8988T (cell line): ENCODE measurements at regions not wholly inside any gene's neighbourhood (a gene's known extent, or its start where the extent isn't known, plus 50 kb on each side); places are given as distances from the start of the nearest gene placed in this dataset.

ENCODE experiments used
- DNase-seq: peaks from one replicate; pipeline ENCODE4 v3.0.0; 2011

DNA sequence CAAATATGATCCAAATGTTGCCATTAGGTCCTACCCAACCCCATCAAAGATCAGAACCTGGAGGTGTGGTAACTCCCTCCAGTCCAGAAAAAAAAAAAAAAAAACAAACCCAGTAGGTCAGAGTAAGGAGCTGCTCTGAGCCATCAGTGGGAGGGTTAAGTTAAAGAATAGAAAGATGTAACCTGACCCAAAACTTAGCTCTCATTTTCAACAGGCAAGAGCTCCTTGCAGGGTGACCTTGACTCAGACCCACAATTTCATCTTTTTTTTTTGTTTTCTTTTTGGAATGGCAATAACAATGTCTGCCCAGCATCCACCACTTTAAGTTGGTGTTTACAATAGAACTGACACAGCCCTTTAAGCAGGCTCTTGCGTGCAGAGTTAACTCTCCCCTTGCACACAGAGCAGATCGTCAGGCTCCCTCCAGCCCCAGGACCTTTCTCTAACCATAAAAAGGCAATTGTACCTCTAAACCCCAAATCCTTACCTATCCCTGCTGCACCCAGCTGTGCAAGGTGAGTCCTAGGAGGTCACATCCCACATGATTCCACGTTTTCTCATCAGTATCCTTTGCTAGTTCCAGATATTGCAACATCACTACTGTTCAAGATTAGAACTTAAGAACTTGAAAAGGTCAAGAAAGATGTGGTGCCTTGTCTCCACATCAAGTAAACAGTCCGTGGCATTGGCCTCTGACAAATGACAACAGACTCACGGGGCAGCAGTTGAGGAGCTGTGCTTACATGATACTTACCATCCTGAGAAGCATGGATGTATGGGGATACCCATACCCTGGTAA is 178.6 kb upstream of the EEA1 start:
- no peak for DNase-seq

DNA sequence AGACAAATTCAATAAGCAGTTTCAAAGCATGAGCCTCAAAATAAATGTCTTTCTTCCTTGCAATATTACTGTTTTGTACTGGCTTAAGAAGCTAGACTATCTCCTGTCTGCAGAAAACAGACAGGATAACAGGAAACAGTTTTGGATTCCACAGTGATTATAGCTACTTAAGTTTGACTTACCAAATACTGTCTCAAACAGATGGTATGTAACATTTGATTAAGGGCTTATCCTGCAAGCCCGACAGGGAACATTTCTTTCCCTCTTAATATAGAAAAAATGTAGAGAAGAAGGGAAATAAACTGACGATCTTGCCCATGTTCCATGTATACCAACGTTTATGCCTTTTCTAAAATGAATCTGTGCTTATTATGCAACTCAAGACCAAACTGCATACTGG is 179.9 kb upstream of the EEA1 start:
- DNase-seq, result no peak

DNA sequence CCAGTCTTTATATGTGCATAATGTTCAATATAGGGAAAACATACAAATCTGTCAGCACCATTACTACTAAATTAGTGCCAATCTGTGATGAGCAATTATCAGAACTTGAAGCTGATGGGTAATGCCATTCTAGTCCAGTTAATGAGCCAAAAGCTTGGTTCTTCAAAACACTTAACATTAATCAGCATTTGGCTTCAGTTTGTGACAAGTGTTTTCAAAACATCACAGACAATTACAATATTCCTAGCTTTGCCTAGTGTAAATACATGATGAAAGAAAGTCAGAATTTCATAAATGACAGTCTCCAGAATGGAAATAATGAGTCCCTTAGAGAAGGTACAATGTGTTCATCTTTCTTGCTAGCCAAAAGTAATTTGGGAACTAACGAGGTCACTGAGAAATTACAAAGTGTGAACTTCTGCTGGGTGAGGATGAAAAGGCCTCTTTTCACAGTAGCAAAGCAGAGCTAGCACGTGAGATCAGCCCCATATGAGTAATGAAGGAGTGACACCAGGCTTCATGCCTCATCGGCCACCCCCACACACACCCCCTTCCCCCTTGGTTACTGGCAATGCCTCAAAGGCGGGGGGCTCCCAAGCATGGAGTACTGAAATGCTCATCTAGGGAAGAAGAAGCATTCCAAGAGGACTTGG is 180.6 kb upstream of the EEA1 start:
- DNase-seq, result no peak

DNA sequence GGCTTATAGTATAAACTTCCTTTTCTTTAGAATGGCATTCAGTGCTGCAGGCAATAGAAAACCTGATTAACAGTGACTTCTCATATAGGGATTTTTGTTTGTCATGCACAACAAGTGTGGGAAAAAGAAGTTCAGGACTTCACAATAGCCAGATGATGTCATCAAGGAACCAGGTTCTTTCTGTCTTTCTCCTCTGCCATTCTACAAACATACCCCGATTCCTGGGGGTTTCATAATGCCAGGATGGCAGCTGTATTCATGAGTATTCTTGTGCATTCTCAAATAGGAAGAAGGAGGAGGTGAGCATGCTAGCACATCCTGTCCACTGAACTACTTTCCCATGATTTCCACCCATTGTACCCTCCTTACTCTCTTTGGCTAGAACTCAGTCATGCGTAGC is 182.7 kb upstream of the EEA1 start:
- no peak for DNase-seq

DNA sequence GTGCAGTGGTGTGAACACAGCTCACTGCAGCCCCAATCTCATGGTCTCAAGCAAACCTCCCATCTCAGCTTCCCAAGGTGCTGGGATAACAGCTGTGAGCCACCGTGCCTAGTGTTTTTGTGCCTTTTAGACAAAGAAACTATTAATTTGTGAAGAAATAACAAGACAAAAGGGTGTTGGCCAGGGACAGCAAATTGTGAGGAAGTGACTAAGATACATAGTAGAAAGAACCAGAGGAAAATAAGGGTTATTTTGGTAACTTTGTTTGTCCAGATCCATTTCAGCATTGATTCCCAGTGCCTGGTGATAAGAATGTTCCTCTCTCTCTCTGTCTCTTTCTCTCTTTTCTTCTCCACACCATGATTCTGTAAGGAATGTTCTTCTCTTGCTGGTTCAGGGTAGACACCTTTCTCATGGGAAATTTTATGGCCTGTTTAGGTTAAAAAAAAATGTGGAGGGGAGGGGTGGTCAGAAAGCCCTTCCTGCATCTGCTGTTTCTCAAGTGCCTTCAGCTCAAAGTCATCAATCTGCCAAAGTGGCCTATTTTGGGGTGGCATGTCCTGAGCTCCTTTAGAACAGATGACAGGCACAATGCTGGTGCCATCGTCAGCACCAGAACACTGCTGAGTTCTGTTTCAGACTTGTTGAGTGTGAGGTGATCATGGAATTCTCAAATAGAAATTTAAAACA is 184.4 kb upstream of the EEA1 start:
- no peak for DNase-seq

DNA sequence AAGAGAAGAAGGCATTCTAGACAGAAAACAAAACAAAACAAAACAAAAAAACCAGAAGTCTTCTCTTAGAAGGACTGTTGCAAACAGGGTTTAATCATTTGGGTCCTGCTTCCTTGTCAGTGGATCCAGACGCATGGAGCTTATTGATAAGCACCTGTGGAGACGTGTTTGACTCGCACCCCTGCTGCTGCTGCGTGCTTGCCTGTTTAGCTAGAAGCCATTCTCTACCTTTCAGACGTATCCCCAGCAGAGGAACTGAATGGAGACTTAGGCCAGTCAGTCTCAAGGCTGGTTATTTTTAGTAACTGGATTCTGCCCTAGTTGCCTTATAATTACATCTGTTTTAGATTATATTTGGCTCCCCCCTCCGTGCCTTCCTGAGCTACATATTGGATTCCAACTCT is 186.1 kb upstream of the EEA1 start:
- no peak for DNase-seq

DNA sequence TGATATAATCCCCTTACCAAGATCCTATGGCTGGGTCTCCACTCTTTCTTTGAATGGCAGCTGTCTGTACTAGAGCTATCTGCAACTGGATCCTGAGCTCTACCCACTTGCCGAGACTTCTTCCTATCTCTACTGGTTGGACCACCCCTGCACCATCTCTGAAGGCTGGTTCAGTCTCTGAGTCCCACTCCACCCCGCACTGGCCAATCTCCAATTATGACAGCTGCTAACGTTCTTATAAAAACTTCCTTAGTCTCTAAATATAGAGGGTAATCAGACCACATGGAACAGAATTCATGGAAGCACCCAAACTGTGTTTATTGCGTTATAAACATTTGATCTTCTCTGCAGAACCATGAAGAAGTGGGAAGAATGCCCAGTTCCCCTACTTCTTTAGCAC is 186.6 kb upstream of the EEA1 start:
- no peak for DNase-seq

DNA sequence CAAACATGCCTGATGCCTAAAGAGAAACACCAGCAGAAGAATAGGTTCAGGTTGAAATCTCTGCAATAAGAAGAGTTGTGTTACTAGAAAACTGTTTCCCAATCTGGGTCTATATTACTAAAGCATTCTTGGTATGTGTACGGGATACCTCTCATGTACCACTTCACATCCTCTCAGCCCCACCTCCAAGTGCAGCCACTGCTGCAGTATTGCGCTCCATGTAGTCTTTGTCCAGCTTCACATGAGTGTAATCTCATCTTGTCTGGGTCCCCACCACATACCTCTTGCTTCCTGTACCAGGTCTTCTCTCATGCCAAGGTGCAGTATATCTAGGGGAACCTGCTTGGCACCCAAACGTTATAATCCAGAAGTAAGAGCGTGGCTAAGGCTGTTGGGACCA is 187.5 kb upstream of the EEA1 start:
- DNase-seq, result no peak

DNA sequence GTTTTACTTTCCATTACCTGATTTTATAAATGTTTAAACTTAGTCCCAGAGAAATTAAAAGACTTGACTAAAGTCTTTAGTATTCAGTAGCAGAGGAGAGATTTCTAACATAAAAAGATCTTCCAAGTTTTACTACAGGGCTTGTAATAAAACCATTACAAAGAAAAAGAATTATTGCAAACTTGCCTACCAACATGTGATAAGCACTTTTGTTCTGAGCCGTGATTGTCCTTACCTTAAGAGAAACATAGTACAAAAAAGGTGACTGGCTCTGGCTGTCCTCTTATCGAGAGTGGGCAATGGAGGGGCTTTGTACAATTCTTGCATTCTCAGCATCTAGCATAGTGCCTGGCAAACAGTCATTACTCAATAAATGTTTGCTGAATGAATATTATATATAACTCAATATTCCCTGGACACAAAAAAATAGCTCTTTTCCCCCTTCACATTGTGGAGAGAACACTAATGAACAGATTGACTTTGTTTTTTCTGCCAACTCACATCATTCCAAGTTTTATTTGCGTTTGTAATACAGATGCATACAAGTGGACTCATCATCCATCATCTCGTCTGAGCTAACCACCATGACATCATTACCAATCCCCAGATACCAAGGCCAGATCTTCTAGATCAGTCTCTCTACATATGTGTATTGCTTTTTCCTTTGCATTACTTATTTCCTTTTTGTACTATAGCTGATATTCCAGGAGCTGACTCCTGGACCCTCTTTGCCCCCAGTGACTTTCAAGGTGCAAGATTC is 192.8 kb upstream of the EEA1 start:
- DNase-seq, result no peak

DNA sequence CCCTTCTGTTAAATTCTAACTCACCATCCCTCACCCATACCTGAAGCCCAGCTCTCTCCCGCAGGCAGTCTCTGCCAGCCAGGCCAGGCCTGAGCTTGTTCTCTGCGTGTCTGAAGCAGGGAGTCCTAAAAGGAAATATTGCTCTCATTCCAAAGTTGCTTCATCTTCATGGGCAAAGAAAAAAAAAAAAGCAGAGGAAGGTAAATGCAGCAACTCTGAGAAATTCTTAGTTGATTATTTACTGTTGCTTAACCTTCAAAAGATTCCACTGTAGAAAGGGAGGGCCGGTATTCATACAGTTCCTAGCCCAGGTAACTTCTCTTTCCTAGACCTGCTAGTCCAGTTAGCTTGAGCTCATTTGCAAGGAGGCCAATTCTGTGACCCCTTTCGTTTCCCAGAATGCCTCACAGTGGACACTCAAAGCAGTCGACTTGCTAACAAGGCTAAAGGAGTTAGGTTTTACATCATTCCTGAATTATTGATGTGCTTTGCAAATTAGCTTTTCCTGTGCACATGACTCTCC is 193.5 kb upstream of the EEA1 start:
- DNase-seq, result no peak

DNA sequence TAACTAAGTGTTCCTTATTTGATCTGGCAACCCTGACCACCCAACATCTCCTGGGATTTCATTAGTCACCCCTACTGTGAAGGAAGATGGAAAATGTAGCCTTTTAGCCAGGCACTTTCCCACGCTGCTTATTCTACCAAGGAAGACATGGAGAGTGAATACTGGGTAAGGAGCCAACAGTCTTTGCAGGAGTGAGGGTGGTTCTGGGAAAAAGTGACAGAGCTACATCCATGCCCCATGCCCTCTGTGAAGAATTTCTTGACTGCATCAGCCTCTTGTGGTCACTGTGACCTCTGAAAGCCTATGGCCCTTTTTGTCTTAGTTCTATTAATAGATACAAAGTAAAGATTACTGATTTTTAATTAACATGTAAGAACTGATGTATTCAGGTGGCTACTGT is 196.0 kb upstream of the EEA1 start:
- no peak for DNase-seq

DNA sequence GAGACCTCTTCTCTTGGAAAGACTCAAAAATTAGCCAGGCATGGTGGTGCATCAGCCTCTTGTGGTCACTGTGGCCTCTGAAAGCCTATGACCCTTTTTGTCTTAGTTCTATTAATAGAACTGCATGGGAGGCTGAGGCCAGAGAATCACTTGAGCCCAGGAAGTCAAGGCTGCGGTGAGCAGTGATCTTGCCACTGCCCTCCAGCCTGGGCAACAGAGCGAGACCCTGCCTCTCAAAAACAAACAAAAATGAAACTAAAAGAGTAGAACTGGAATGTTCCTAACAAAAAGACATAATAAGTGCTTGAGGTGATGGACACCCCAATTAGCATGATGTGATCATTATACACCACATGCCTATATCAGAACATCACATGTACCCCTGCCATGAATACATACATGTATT is 197.0 kb upstream of the EEA1 start:
- DNase-seq, result no peak

DNA sequence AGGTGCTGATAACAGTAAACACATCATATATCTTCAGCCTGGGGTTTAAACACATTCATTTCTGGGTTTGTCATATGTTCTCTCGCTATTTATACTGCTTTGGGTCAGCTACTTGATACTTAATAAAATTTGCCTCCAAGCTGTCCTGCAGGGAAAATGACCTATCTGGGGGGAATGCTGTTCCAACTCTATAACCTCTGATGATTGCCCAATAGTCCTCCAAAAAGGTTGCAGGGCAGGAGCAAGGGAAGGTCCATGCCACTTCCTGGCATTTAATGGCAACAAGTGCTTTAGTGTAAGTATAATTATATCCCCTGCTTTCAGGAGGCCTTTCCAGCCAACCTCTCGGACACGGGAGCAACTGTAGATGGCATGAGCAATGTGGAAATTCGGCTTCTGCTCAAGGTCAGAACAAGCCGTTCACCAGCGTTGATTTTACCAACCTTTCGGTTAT is 198.0 kb upstream of the EEA1 start:
- DNase-seq, result no peak

DNA sequence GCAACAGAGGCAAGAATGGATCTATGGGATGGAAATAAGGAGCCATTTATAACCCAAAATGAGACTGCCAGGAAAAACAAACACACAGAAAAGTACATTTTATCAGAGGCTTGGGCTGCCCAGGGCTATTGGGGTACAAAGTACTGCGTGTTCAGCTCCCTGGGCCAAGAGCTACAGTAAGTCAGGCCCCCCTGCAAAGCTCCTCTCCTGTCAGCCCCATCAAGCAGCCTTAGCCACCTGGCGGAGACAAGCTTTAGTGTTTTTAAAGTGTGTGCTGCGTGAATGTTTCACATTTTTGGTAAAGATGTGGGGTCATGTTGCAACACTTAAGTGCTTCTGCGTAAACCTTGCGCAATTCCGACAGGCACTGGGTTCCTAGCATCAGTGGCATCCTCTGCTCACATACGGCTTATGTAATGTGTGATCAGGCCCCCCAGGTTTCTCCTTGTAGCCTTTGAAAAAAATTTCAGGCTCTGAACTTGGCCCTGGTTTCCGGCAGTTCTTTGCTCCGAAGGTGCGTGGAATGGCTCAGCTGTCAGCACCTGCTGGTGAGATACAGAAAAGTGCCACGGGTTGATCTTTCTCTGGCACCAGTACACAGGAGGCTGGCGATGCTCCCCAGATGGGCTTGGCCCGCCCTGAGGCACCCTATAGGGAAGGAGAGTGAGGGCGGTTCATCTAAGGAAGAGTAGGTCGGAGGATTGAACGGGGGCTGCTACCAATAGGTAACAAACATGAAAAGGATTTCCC is 198.7 kb upstream of the EEA1 start:
- no peak for DNase-seq

DNA sequence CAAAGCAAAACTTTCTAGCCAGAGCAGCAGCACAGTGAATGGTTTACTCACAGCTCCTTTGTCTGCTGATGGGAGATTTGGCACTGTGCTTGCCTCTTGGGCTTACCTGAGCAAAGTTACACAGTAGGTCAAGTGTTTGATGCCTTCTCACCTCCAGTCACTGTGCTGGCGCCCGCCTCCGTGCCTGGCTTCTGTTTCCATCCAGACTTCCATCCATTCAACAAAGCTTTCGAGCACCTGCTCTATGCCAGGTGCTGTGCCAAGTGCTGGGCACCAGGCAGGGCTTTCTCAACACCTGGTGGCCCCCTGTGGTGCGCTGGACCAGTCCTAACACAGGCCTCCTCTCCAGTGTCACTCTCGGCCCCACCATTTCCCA is 199.2 kb upstream of the EEA1 start:
- no peak for DNase-seq

DNA sequence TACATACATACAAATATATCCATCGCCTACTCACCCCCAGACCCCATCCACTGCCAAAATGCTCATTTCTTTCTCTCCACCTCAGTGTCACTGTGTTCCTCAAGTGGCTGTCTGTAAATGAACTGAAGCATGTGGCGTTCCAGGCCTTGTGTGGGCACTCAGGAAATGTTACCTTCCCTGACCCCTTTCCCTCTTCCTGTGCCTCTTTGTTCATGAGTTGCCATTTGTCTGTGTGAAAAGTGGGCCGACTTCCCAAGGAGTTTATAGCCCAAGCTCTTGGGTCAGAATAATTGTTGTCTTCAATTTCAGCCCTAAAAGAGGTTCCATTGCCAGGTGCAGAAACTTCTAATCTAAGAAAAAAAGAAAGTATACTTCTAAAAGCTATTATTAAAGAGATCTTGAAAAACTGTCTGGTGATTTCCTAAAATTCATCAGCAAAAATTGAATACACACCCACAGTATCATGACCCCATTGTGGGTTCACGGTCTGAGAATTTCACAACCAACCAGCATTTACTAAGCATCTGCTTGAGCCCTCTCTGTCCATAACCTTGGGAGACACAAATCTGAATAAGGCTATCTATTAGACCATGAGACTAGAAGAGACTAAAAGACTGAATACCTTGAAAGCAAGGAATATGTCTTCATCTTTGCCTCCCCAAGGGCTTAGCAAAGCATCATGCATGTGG is 201.4 kb upstream of the EEA1 start:
- DNase-seq, result no peak

DNA sequence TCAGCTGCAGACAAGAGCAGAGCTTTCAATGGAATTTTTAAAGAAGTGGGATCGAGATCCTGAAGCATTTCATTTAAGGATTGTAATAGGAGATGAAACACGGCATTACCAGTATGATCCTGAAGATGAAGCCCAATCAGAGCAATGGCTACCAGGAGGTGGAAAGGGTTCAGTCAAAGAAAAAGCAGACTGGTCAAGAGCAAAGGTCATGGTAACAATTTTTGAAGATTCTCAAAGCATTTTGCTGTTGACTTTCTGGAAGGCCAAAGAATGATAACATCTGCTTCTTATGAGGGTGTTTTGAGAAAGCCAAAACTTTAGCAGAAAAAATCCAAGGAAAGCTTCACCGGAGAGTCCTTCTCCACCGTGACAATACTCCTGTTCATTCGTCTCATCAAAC is 204.3 kb upstream of the EEA1 start:
- DNase-seq, result no peak

DNA sequence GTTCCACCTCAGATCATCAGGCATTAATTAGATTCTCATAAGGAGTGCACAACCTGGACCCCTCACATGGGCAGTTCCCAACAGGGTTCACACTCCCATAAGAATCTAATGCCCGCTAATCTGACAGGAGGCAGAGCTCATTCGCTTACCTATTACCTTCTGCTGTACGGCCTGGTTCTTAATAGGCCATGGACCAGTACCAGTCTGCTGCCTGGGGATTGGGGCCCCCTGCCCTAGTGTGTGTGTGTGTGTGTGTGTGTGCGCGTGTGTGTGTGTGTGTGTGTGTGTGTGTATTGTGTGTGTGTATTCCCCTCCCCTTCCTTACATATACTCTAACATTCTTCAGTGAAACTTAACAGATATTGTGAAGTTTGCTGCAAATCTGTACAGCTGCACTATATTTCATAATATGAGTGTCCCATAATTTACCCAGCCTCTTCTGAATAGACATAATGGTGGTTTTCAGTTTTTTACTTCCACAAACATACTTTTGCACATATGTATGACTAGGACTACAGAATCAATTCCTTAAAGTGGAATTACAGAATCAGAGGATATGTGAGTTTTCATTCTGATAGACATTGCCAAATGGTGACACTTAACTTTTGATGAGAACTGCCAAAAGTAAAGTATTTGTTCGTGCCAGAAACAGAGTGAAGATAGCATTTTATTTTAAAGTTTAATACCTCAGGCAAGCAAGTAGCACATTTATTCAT is 205.2 kb upstream of the EEA1 start:
- DNase-seq, result no peak

DNA sequence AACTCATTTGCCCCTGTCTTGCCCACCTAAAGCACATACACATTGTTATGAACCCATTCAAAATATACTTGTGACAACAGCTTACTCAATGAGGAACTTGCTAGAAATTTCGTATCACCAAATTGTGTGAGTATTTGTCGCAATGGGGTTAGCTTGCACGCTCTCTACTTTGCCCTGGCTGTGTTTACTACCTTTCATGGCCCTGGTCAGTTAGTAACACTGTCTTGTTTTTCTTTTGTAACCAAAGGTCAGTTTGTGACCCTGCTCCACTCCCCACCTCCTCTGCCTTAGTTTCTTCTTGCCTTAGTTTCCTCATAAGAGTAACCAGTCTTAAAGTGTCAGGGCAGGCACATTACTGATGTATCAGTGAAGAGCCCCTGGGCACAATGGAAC is 205.8 kb upstream of the EEA1 start:
- DNase-seq, result no peak

DNA sequence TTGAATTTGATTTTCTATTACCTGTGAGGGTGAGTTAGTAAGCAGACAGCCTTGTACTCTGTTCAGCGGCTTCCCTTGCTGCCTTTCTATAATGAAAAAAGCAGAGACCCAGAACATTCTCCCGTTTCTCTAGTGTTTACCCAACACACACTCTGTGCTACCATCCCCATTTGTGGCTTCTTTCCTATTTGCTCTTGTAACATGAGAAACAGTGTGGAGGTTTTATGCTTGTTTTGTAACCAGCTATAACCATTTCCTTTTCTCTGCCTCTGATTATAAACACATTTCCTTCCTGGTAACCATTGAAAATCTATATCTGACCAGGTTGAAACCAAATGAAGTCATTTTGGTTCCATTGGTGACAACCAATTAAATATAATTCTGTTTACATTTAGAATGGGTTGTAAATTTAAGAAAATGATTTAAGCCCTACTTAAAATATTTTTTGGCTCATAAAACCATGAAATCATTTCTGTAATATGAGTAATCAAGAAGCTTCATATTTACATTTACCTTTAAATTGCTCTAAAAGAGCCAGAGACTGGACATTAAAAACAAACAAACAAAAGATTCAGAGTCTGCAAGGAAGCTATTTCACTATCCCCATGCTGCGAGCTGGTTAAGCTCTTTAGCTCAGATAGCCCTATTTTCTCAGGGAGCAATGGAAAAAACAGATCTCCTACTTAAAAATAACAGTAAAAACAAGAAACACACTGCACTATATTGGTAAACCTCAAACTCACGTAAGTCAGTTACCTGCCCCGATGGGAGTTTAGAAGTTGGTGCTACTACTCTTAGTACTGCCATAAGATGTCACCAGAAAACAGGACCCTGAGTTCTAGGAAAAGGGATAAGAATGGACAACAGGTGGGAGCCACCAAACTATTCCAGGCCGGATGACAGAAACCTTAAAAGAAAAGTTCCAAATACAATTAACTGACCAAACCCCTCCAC is 206.5 kb upstream of the EEA1 start:
- no peak for DNase-seq
